ENCODE measurements at regions not wholly inside any gene's neighbourhood (a gene's known extent, or its start where the extent isn't known, plus 50 kb on each side); places are given as distances from the start of the nearest gene placed in this dataset.

- Histone ChIP-seq H3K27ac (ENCODE audit: low read depth, low read length) (no peak overlapping the region), H3K27me3 (ENCODE audit: control insufficient read depth in 3 of 3, insufficient read depth in 3 of 3, low read length in 3 of 3) (peaks cover 0 to 18% (median 0%) of the 10 kb centered on the region in 3 donors), H3K9me3 (ENCODE audit: control insufficient read depth in 3 of 3, low read length in 3 of 3) (no peaks in the 10 kb centered on the region), H3K4me3 (ENCODE audit: low read length in 3 of 3) (no peak overlapping the region), H3K36me3 (ENCODE audit: control insufficient read depth in 3 of 3, insufficient read depth in 3 of 3, low read length in 3 of 3) (no peaks in the 10 kb centered on the region), H3K4me1 (ENCODE audit: control insufficient read depth in 3 of 3, insufficient read depth in 3 of 3, low read length in 3 of 3) (peaks cover 0 to 4% (median 0%) of the 10 kb centered on the region in 3 donors), H3K9ac (ENCODE audit: low read depth in 1 of 3, low read length in 3 of 3) (no peak overlapping the region)
These were observed 270.8 kb downstream of the PREX1 start for GRCh38 chr20:48556956-48557355.

GRCh38 chr20:48552550-48552949, 275.2 kb downstream of the PREX1 start:
- peaks cover 0 to 18% (median 0%) of the 10 kb centered on the region in 3 donors for H3K27me3 ChIP-seq (ENCODE audit: control insufficient read depth in 3 of 3, insufficient read depth in 3 of 3, low read length in 3 of 3)
- H3K4me1 ChIP-seq (ENCODE audit: control insufficient read depth in 3 of 3, insufficient read depth in 3 of 3, low read length in 3 of 3) = peaks cover 0 to 4% (median 0%) of the 10 kb centered on the region in 3 donors
- no peak overlapping the region for H3K4me3 ChIP-seq (ENCODE audit: low read length in 3 of 3)
- no peak overlapping the region for H3K27ac ChIP-seq (ENCODE audit: low read depth, low read length)
- no peak overlapping the region for H3K9ac ChIP-seq (ENCODE audit: low read depth in 1 of 3, low read length in 3 of 3)
- no peaks in the 10 kb centered on the region for H3K9me3 ChIP-seq (ENCODE audit: control insufficient read depth in 3 of 3, low read length in 3 of 3)
- H3K36me3 ChIP-seq (ENCODE audit: control insufficient read depth in 3 of 3, insufficient read depth in 3 of 3, low read length in 3 of 3) = no peaks in the 10 kb centered on the region

- Histone ChIP-seq H3K27me3 (ENCODE audit: control insufficient read depth in 3 of 3, insufficient read depth in 3 of 3, low read length in 3 of 3) (peaks cover 0 to 21% (median 4%) of the 10 kb centered on the region in 3 donors), H3K36me3 (ENCODE audit: control insufficient read depth in 3 of 3, insufficient read depth in 3 of 3, low read length in 3 of 3) (no peaks in the 10 kb centered on the region), H3K9ac (ENCODE audit: low read depth in 1 of 3, low read length in 3 of 3) (no peak overlapping the region), H3K27ac (ENCODE audit: low read depth, low read length) (no peak overlapping the region), H3K4me1 (ENCODE audit: control insufficient read depth in 3 of 3, insufficient read depth in 3 of 3, low read length in 3 of 3) (no peaks in the 10 kb centered on the region), H3K4me3 (ENCODE audit: low read length in 3 of 3) (no peak overlapping the region), H3K9me3 (ENCODE audit: control insufficient read depth in 3 of 3, low read length in 3 of 3) (no peaks in the 10 kb centered on the region)
These were observed 277.0 kb downstream of the PREX1 start for GRCh38 chr20:48550814-48551213.

GRCh38 chr20:48547664-48548063, 280.1 kb downstream of the PREX1 start:
- H3K27me3 ChIP-seq (ENCODE audit: control insufficient read depth in 3 of 3, insufficient read depth in 3 of 3, low read length in 3 of 3) = peaks cover 4 to 37% (median 30%) of the 10 kb centered on the region in 3 donors
- no peak overlapping the region for H3K4me3 ChIP-seq (ENCODE audit: low read length in 3 of 3)
- no peaks in the 10 kb centered on the region for H3K9me3 ChIP-seq (ENCODE audit: control insufficient read depth in 3 of 3, low read length in 3 of 3)
- no peaks in the 10 kb centered on the region for H3K4me1 ChIP-seq (ENCODE audit: control insufficient read depth in 3 of 3, insufficient read depth in 3 of 3, low read length in 3 of 3)
- no peak overlapping the region for H3K27ac ChIP-seq (ENCODE audit: low read depth, low read length)
- H3K36me3 ChIP-seq (ENCODE audit: control insufficient read depth in 3 of 3, insufficient read depth in 3 of 3, low read length in 3 of 3) = no peaks in the 10 kb centered on the region
- H3K9ac ChIP-seq (ENCODE audit: low read depth in 1 of 3, low read length in 3 of 3) = no peak overlapping the region

- Histone ChIP-seq H3K27ac (ENCODE audit: low read depth, low read length) (no peak overlapping the region), H3K36me3 (ENCODE audit: control insufficient read depth in 3 of 3, insufficient read depth in 3 of 3, low read length in 3 of 3) (no peaks in the 10 kb centered on the region), H3K27me3 (ENCODE audit: control insufficient read depth in 3 of 3, insufficient read depth in 3 of 3, low read length in 3 of 3) (peaks cover 9 to 61% (median 42%) of the 10 kb centered on the region in 3 donors), H3K9me3 (ENCODE audit: control insufficient read depth in 3 of 3, low read length in 3 of 3) (no peaks in the 10 kb centered on the region), H3K4me3 (ENCODE audit: low read length in 3 of 3) (no peak overlapping the region), H3K4me1 (ENCODE audit: control insufficient read depth in 3 of 3, insufficient read depth in 3 of 3, low read length in 3 of 3) (peaks cover 0 to 3% (median 0%) of the 10 kb centered on the region in 3 donors), H3K9ac (ENCODE audit: low read depth in 1 of 3, low read length in 3 of 3) (no peak overlapping the region)
These were observed 283.1 kb downstream of the PREX1 start for GRCh38 chr20:48544402-48545339.

- no peak overlapping the region for H3K4me3 ChIP-seq (ENCODE audit: low read length in 3 of 3)
- peaks cover 0 to 10% (median 0%) of the 10 kb centered on the region in 3 donors for H3K4me1 ChIP-seq (ENCODE audit: control insufficient read depth in 3 of 3, insufficient read depth in 3 of 3, low read length in 3 of 3)
- no peak overlapping the region for H3K9ac ChIP-seq (ENCODE audit: low read depth in 1 of 3, low read length in 3 of 3)
- H3K9me3 ChIP-seq (ENCODE audit: control insufficient read depth in 3 of 3, low read length in 3 of 3) = no peaks in the 10 kb centered on the region
- no peak overlapping the region for H3K27ac ChIP-seq (ENCODE audit: low read depth, low read length)
- H3K27me3 ChIP-seq (ENCODE audit: control insufficient read depth in 3 of 3, insufficient read depth in 3 of 3, low read length in 3 of 3) = peaks cover 9 to 61% (median 42%) of the 10 kb centered on the region in 3 donors
- H3K36me3 ChIP-seq (ENCODE audit: control insufficient read depth in 3 of 3, insufficient read depth in 3 of 3, low read length in 3 of 3) = no peaks in the 10 kb centered on the region
These were observed 286.2 kb downstream of the PREX1 start for GRCh38 chr20:48541581-48542071.

GRCh38 chr20:48538856-48539255, 288.9 kb downstream of the PREX1 start:
- Histone ChIP-seq H3K9ac (ENCODE audit: low read depth in 1 of 3, low read length in 3 of 3) (no peak overlapping the region), H3K36me3 (ENCODE audit: control insufficient read depth in 3 of 3, insufficient read depth in 3 of 3, low read length in 3 of 3) (no peaks in the 10 kb centered on the region), H3K4me1 (ENCODE audit: control insufficient read depth in 3 of 3, insufficient read depth in 3 of 3, low read length in 3 of 3) (peaks cover 0 to 10% (median 0%) of the 10 kb centered on the region in 3 donors), H3K27me3 (ENCODE audit: control insufficient read depth in 3 of 3, insufficient read depth in 3 of 3, low read length in 3 of 3) (peaks cover 5 to 47% (median 19%) of the 10 kb centered on the region in 3 donors), H3K27ac (ENCODE audit: low read depth, low read length) (no peak overlapping the region), H3K4me3 (ENCODE audit: low read length in 3 of 3) (no peak overlapping the region), H3K9me3 (ENCODE audit: control insufficient read depth in 3 of 3, low read length in 3 of 3) (no peaks in the 10 kb centered on the region)

- Histone ChIP-seq H3K9ac (ENCODE audit: low read depth in 1 of 3, low read length in 3 of 3) (no peak overlapping the region), H3K9me3 (ENCODE audit: control insufficient read depth in 3 of 3, low read length in 3 of 3) (no peaks in the 10 kb centered on the region), H3K36me3 (ENCODE audit: control insufficient read depth in 3 of 3, insufficient read depth in 3 of 3, low read length in 3 of 3) (no peaks in the 10 kb centered on the region), H3K4me3 (ENCODE audit: low read length in 3 of 3) (no peak overlapping the region), H3K27ac (ENCODE audit: low read depth, low read length) (no peak overlapping the region), H3K27me3 (ENCODE audit: control insufficient read depth in 3 of 3, insufficient read depth in 3 of 3, low read length in 3 of 3) (peaks cover 5 to 43% (median 15%) of the 10 kb centered on the region in 3 donors), H3K4me1 (ENCODE audit: control insufficient read depth in 3 of 3, insufficient read depth in 3 of 3, low read length in 3 of 3) (peaks cover 0 to 10% (median 0%) of the 10 kb centered on the region in 3 donors)
These were observed 289.6 kb downstream of the PREX1 start for GRCh38 chr20:48538058-48538825.

- no peak overlapping the region for H3K27ac ChIP-seq (ENCODE audit: low read depth, low read length)
- peaks cover 0 to 7% (median 0%) of the 10 kb centered on the region in 3 donors for H3K4me1 ChIP-seq (ENCODE audit: control insufficient read depth in 3 of 3, insufficient read depth in 3 of 3, low read length in 3 of 3)
- no peaks in the 10 kb centered on the region for H3K9me3 ChIP-seq (ENCODE audit: control insufficient read depth in 3 of 3, low read length in 3 of 3)
- no peaks in the 10 kb centered on the region for H3K36me3 ChIP-seq (ENCODE audit: control insufficient read depth in 3 of 3, insufficient read depth in 3 of 3, low read length in 3 of 3)
- no peak overlapping the region for H3K9ac ChIP-seq (ENCODE audit: low read depth in 1 of 3, low read length in 3 of 3)
- H3K4me3 ChIP-seq (ENCODE audit: low read length in 3 of 3) = no peak overlapping the region
- peaks cover under 1 to 24% (median 5%) of the 10 kb centered on the region in 3 donors for H3K27me3 ChIP-seq (ENCODE audit: control insufficient read depth in 3 of 3, insufficient read depth in 3 of 3, low read length in 3 of 3)
These were observed 291.6 kb downstream of the PREX1 start for GRCh38 chr20:48536206-48536605.
